GM12878 (cell line): ENCODE measurements at regions not wholly inside any gene's neighbourhood (a gene's known extent, or its start where the extent isn't known, plus 50 kb on each side); places are given as distances from the start of the nearest gene placed in this dataset.
"Not testable (repeated sequence)": the region's sequence is repeated elsewhere in the genome, so short reads cannot be mapped to it uniquely, and the experiment has no call there.

Experiments
- ATF7 ChIP-seq: fragments of 450-650 bp; IDR thresholded peaks from 2 replicates; pipeline ENCODE4 v1.6.1; 2016; ENCODE audit warnings: low read depth, mild to moderate bottlenecking
- BCL11A ChIP-seq: IDR thresholded peaks from 2 replicates; pipeline ENCODE4 v1.6.1; 2011; ENCODE audit warnings: low read depth, low read length
- BRCA1 ChIP-seq: IDR thresholded peaks from 2 replicates; pipeline ENCODE4 v1.6.1; 2011; ENCODE audit warnings: low read depth, low read length, improper control_type of control experiment
- POLR2A ChIP-seq: IDR thresholded peaks from 2 replicates; pipeline ENCODE4 v1.6.1; 2011; ENCODE audit warnings: low read depth, mild to moderate bottlenecking, low read length
- POLR2AphosphoS5 ChIP-seq: IDR thresholded peaks from 2 replicates; pipeline ENCODE4 v1.6.1; 2011; ENCODE audit warnings: mild to moderate bottlenecking, low read length, inconsistent platforms
- SP1 ChIP-seq: IDR thresholded peaks from one replicate; pipeline ENCODE4 v1.6.1; 2011; ENCODE audit warnings: low read depth, low read length
- TAF1 ChIP-seq: IDR thresholded peaks from 2 replicates; pipeline ENCODE4 v1.6.1; 2011; ENCODE audit warnings: mild to moderate bottlenecking, low read depth, low read length, borderline replicate concordance
- YY1 ChIP-seq: IDR thresholded peaks from 2 replicates; pipeline ENCODE4 v1.6.1; 2011; ENCODE audit warnings: low read depth, mild to moderate bottlenecking, low read length
- TF ChIP-seq, protein P1 (sequence below), 3 experiments: IDR thresholded peaks in 2 of 3; conservative IDR thresholded peaks in 1 of 3; 2 replicates each; pipeline ENCODE4 v1.5.1; 2011; ENCODE audit warnings: low read depth in 3 of 3, low read length in 3 of 3, mild to moderate bottlenecking in 3 of 3, control low read depth in 2 of 3, moderate library complexity in 2 of 3, inconsistent platforms in 1 of 3, mixed read lengths in 1 of 3; ENCODE audit not compliant: control insufficient read depth in 2 of 3, insufficient read depth in 1 of 3; ENCODE audit errors: extremely low read depth in 1 of 3

DNA sequence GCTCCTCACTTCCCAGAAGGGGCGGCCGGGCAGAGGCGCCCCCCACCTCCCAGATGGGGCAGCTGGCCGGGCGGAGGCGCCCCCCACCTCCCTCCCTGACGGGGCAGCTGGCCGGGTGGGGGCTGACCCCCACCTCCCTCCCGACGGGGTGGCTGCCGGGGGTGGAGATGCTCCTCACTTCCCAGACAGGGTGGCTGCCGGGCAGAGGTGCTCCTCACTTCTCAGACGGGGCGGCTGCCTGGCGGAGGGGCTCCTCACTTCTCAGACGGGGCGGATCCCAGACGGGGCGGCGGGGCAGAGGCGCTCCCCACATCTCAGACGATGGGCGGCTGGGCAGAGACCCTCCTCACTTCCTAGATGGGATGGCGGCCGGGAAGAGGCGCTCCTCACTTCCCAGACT, 177.4 kb upstream of the FLRT2 start:
- TF ChIP-seq SP1, BCL11A, TAF1, BRCA1, POLR2AphosphoS5, ATF7, POLR2A, YY1: not testable (repeated sequence)
- TF ChIP-seq, protein P1, sequence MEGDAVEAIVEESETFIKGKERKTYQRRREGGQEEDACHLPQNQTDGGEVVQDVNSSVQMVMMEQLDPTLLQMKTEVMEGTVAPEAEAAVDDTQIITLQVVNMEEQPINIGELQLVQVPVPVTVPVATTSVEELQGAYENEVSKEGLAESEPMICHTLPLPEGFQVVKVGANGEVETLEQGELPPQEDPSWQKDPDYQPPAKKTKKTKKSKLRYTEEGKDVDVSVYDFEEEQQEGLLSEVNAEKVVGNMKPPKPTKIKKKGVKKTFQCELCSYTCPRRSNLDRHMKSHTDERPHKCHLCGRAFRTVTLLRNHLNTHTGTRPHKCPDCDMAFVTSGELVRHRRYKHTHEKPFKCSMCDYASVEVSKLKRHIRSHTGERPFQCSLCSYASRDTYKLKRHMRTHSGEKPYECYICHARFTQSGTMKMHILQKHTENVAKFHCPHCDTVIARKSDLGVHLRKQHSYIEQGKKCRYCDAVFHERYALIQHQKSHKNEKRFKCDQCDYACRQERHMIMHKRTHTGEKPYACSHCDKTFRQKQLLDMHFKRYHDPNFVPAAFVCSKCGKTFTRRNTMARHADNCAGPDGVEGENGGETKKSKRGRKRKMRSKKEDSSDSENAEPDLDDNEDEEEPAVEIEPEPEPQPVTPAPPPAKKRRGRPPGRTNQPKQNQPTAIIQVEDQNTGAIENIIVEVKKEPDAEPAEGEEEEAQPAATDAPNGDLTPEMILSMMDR (IDR thresholded peaks at IDR 0.05 in 2 of 3, conservative IDR thresholded peaks at IDR 0.05 in 1 of 3; ENCODE audit: control insufficient read depth in 2 of 3, extremely low read depth in 1 of 3, insufficient read depth in 1 of 3, low read depth in 3 of 3, low read length in 3 of 3) = not testable (repeated sequence)
